Fibroblast of skin of right quadriceps (primary cell): ENCODE measurements at regions not wholly inside any gene's neighbourhood (a gene's known extent, or its start where the extent isn't known, plus 50 kb on each side); places are given as distances from the start of the nearest gene placed in this dataset.

ENCODE experiments used
- DNase-seq: peaks from one replicate; pipeline ENCODE4 v3.0.0-alpha.2; 2013

DNA sequence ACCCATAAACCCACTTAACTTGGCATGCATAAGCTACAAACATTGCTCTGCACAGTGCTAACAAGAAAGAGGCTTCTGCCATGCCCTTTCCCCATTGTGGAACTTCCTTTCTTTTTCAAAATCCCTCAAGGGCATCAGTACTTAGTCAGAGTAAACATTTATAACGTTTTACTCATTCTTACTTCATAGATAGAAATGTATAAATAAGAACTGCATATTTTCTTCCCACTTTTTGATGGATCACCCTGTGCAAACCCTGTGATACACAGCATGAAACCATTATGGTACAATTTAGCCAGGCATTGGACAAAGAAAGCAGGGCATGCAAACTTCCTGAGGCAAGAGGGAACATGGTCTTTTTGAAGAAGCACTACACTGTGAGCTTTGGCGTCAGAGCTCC lies 113.8 kb upstream of the FOXG1 start:
- peak; percentile 80 for DNase-seq

DNA sequence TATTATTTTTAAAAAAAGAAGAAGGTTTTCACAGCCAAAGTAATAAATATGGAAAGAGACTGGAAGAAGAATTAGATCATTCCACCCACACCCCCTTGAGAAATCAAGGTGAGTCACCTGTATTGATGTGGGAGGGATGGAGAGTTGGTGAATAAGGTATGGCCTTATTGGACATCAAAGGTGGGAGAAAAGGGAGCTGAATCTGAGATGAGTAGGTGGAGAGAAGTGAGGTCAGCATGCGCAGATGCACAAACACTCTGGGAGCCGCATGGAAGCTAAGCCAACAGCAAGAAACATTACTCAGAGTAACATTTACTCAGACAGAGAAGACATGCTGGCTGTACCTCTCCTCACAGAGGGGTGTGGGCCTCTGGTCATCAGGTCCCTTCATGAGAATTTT lies 113.1 kb upstream of the FOXG1 start:
- no peak for DNase-seq

DNA sequence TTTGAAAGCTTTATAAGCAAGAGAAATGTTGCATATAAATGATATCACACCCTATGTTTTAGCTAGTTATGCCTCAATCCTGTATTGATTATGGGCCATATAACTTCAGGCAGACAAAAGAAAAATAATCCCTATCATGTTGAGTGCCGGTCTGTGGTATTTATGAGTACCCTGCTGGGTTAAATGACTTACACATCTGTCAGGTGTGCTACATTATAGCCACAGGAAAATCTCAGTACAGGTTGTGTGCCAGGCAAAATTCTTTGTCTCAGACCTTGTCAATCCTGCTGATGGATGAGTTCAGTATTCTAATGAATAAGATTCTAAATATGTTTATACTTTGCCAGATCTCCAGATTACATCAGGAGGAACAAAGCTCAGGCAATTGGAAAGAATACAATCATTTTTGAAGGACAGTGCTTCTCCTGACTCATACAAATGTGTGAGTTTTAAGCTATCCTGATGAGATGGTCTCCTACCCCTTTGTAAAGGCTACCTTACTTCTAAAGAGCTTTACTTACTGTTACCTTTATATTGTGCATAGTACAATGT lies 109.8 kb upstream of the FOXG1 start:
- DNase-seq, result no peak

DNA sequence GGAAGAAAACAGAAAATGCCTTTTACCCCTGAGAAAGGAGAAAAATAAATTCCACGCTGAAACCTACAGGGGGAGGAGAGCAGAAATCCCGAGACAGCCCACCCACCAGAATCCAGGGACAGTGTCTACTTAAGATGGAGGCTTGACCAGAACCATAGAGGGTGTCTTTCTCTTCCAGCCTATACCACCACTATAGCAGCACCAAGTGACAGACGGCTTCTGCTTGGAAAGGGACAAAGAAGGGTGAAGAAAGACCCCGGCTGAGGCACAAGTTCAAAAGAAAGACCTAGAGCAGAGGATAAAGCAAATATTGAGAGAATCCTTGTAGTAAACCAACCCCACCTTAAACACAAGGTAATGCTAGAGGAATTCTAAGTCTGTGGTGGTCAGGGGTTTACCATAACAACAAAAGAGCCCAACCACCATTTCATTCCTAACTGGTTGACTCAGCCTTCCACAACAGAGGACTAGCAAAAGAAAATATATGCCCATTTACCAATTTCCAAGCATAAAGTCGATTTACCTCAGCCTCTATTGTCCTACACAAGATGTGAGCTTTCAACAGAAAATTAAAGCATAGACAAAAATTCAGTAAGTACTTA lies 105.3 kb upstream of the FOXG1 start:
- DNase-seq, result peak; percentile 93

DNA sequence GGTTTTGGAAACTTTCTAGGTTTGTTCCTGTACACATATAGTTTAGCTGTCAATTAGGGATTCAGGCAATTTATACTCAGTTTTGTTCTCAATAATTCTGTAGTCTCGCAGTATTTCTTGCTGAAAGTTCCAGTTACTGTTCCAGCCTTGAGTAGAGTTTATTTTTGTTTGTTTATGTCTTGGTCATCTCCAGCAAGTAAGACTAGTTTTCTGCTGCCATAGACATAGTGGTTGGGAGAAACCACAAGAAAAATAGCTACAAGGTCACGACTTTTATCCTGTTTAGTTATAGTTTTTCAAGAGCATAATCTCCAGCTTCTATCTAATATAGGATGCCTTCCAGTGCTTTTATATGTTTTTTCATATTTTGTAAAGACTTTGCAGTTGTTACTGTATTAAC lies 99.6 kb upstream of the FOXG1 start:
- no peak for DNase-seq

DNA sequence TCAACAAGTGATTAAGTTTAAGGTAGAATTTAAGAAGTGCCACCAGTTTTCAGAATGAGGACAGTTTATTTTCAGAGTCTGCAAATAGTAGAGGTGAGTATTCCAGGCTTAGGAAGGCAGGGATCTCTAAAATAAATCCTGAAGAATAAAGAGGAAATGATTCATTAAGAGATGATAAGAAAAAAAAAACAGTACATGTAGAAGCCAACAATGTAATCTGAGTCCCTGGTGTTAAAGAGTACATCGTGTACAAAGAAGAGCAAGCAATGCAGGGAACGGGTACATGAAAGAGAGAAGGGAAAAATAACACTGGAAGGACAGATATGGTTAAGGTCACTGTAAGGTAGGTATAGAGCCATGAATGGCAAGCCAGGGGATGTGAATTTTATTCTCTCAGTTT lies 95.2 kb upstream of the FOXG1 start:
- peak; percentile 31 for DNase-seq

DNA sequence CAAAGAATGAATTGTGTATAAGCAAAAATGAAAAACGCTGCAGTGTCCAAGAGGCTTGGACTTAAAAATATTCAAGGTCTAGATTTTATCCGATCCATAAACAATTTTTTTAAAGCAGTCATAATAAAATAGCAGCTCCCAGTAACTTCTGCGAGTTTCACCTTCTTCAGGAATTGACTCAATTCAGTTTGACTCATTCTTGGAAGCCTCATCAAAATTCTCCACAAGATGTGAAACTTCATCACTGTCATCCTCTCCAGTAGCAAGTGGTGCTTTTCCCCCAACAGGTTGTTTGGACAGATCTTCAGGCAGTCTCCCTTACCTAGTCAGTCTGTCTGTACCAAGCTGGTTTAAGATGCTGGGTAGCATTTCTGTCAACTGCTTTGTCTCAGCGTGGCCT lies 93.5 kb upstream of the FOXG1 start:
- DNase-seq, result peak; percentile 6

DNA sequence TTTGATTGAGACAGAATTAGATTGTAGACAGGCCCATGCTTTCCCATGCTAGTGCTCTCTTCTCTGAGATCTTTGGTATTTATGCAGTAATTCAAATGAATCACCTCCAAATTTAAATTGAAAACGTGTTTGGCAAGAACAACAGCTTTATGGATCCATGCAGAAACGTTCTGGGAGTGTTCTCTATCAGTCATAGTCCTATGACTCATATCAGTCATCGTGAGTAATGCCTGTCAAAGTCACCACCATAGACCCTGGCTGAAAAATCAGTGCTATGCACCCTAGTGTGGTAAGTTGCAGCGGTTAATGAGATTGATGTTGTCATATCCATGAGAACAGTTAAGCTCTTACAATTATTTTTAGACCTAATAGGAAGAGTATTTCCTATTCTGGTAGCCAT lies 90.1 kb upstream of the FOXG1 start:
- DNase-seq, result peak; percentile 84

DNA sequence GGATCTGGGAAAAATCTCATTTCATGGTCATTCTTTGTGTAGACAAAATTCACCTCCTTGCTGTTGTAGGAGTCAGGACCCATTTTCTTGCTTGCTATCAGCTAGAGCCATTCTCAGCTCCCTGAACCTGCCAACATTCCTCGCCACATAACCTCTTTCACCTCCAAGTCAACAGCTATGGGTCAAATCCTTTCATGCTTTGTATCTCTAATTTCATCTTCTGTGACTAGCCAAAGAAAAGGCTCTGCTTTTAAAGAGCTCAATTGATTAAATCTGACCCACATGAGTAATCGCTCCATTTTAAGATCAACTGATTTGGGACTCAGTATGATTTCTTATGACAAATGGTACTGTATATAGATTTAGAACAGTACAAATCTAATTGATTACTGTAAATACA lies 89.2 kb upstream of the FOXG1 start:
- no peak for DNase-seq

DNA sequence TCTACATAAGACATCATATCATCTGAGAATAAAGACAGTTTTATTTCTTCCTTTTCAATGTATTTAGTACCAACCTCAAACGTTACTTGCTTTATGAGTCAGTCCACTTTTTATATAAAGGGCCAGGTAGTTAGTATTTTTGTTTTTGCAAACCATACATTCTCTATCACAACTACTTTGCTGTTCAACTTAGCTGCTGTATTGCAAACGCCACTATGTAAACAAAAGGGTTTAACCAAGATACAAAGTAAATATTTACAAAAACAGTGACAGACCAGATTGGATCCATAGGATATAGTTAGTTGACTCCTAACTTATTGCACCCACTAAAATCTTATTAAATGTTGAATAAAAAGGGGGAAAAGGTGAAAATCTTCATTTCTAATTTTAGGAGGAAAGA lies 87.7 kb upstream of the FOXG1 start:
- no peak for DNase-seq

DNA sequence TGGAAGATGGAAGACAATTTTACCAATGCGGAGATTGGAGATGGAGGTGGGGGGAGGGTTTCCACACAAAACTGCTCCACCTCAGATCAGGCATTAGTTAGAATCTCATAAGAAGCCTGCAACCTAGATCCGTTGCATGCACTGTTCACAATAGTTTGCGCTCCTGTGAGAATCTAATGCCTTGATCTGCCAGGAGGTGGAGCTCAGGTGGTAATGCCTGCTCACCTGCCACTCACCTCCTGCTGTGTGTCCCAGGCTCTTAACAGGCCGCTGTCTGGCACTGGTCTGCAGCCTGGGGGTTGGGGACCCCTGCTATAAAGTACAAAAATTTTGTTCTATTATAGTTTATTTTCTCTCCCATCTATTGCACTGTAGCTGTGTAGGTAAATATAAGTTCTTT lies 84.9 kb upstream of the FOXG1 start:
- DNase-seq, result no peak

DNA sequence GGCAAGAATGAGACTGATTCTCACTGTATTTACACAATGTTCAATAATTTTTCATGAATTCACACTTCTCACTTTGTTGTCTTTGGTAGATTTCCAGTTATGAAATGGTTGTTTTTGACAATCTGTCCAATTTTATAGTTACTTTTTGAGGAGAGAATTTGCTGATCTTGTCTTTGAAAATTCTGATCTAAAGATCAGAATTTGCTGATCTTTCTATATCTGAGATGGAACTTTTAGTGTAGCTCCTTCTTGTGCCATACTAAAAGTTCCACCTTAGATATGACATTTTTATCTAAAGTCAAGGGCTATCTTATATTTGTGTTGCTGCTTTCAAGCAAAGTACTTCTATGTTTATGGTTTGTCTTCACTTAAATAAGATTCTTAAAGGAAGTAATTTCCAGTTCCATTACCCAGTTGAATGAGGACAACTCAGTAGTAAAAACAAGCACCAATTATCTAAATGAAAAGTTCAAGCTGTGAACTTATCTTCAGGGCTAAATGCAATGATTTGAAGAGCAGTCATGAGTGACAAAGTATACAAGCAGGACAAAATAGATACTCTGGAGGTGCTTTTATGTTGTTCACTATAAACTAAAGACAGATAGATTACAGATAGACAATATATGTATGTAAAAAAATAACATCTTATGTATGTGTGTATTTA lies 76.4 kb upstream of the FOXG1 start:
- DNase-seq, result no peak

DNA sequence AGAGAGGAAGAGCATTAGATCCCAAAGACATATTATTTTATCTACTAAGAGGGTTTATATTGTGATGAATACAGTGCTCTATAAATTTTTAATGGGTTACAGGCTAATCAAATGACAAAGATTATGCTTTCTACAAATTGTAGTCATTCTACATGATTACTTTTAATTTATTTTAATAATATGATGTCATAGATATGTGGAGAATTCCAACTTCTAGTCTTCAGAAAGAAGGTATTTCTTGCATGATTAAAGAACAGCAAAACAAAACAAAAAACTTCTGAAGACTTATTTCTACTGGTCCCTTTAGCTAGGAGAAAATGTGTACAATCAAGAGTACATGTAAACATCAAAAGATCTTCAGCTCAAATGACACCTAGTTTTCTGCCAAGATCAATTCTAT lies 71.5 kb upstream of the FOXG1 start:
- no peak for DNase-seq

DNA sequence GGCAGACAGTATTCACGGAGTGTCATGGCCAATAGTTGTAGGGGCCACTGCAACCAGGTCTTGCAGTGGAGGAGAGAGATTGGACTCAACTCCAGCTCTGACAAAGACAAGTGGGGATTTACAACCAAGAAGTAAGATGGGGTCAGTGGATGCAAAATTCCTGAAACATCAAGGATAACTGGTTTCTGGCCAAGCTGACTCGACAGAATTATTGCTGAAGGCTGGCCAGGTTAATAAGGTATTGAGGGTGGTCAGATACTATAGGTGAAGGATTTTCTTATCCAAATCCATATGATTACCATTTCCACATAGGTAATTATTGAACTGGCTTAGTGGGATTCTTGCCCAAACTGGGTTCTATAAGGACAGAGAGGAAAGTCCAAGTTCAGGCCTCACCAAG lies 64.9 kb upstream of the FOXG1 start:
- DNase-seq, result no peak

DNA sequence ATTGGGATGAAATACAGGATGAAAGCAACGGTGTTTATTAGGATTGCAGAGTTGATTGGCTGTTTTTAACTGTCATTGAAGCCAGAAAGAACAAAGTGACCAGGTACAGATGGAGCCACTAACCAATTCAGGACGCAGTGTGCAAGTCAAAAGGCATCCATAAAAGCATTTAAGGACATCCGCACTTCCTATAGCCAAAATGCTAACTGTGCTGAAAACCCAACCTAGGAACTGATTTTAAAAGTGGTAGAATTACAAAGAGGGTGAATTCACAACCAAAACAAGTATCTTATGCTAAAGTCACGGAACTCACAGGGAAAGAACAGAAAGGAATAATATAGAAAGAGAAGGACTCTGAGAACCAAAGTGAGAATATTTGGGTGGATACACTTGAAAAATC lies 63.1 kb upstream of the FOXG1 start:
- DNase-seq, result no peak

DNA sequence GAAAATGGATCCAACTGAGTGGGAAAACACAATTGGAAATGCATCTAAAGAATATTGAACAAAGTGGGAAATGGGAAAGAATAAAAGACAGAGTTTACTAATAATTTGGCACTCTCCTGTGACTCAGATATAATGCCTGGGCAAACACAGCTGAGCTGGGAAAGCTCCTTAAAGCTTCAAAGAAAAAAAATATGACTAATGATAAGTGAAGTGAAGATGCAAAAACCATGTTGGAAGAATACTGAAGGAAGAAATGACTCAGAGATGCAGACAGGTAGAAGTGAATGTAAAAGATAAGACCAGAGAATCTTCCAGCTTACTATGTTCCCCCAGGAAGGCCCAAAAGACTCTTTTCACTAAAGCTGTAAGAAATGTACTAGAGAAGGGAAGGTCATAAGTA lies 62.4 kb upstream of the FOXG1 start:
- no peak for DNase-seq

DNA sequence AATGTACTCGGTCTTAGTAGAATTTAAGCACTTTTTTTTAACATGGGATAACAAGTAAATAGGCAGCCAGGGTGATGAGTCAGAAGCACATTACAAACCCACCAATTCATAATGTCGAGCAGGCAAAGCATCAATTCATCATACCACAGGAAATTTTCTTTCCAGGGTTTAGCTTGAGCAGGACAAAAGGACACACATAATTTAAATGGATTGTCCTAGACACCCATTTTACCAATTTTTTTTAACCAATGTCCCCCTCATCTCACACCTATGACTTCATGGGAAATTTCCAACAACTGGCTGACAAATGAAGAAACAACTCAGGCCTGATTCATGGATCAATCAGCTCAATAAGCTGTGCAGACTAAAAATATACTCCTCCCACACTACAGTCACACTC lies 58.8 kb upstream of the FOXG1 start:
- peak; percentile 72 for DNase-seq

DNA sequence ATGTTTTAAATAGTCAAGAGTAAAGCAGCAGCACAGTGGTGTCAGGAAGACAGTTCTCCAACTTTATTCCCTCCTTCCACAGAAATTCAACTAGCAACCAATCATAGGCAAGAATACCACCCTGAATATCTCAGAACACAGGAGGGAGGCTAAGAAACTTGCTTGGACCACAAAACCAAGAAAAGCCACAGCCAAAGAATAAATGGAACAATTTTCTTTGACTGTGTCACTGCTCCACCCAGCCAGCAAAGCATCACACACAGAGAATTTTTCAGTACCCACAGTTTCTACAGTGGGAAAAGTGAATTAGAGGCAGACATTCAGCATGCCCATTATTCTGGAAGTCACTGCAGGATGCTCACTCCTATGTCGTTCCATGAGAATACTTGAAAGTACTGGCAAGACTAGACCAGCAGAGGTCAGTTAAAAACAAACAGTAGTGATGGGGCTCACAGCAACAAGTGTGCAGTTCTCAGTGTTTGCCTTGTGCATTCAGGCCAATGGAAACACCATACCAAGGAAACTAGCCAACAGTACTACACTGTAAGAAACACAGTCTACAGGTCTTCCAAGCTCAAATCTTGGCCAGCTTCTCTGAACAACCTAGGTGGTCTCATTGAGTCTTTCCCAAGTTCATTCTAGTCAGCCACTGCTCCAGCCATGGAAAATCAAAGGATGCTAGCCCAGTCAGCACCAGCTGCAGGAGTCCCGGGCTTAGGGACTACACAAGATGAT lies 56.8 kb upstream of the FOXG1 start:
- DNase-seq, result no peak
